ENCODE measurements at regions not wholly inside any gene's neighbourhood (a gene's known extent, or its start where the extent isn't known, plus 50 kb on each side); places are given as distances from the start of the nearest gene placed in this dataset.

DNA sequence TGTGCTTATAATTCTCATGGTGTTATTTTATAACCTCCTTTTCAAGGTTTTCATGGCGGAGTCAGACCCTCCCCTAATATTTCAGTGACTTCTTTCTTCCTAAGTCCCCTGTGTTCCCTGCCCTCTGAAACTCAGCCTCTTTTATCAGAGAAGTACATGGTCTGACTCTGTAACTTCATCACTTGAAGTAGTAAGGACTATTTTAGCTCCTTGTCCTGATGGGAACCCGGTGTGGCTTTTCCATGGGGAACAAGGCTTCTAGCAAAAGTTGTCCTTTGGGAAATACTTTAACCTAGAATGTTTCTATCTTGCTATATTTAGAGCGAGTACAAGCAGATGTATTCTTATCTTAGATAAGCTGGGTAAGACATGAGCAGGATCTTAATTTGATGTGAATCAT is 117.5 kb downstream of the TRIB2 start:
- TF ChIP-seq, protein P1, sequence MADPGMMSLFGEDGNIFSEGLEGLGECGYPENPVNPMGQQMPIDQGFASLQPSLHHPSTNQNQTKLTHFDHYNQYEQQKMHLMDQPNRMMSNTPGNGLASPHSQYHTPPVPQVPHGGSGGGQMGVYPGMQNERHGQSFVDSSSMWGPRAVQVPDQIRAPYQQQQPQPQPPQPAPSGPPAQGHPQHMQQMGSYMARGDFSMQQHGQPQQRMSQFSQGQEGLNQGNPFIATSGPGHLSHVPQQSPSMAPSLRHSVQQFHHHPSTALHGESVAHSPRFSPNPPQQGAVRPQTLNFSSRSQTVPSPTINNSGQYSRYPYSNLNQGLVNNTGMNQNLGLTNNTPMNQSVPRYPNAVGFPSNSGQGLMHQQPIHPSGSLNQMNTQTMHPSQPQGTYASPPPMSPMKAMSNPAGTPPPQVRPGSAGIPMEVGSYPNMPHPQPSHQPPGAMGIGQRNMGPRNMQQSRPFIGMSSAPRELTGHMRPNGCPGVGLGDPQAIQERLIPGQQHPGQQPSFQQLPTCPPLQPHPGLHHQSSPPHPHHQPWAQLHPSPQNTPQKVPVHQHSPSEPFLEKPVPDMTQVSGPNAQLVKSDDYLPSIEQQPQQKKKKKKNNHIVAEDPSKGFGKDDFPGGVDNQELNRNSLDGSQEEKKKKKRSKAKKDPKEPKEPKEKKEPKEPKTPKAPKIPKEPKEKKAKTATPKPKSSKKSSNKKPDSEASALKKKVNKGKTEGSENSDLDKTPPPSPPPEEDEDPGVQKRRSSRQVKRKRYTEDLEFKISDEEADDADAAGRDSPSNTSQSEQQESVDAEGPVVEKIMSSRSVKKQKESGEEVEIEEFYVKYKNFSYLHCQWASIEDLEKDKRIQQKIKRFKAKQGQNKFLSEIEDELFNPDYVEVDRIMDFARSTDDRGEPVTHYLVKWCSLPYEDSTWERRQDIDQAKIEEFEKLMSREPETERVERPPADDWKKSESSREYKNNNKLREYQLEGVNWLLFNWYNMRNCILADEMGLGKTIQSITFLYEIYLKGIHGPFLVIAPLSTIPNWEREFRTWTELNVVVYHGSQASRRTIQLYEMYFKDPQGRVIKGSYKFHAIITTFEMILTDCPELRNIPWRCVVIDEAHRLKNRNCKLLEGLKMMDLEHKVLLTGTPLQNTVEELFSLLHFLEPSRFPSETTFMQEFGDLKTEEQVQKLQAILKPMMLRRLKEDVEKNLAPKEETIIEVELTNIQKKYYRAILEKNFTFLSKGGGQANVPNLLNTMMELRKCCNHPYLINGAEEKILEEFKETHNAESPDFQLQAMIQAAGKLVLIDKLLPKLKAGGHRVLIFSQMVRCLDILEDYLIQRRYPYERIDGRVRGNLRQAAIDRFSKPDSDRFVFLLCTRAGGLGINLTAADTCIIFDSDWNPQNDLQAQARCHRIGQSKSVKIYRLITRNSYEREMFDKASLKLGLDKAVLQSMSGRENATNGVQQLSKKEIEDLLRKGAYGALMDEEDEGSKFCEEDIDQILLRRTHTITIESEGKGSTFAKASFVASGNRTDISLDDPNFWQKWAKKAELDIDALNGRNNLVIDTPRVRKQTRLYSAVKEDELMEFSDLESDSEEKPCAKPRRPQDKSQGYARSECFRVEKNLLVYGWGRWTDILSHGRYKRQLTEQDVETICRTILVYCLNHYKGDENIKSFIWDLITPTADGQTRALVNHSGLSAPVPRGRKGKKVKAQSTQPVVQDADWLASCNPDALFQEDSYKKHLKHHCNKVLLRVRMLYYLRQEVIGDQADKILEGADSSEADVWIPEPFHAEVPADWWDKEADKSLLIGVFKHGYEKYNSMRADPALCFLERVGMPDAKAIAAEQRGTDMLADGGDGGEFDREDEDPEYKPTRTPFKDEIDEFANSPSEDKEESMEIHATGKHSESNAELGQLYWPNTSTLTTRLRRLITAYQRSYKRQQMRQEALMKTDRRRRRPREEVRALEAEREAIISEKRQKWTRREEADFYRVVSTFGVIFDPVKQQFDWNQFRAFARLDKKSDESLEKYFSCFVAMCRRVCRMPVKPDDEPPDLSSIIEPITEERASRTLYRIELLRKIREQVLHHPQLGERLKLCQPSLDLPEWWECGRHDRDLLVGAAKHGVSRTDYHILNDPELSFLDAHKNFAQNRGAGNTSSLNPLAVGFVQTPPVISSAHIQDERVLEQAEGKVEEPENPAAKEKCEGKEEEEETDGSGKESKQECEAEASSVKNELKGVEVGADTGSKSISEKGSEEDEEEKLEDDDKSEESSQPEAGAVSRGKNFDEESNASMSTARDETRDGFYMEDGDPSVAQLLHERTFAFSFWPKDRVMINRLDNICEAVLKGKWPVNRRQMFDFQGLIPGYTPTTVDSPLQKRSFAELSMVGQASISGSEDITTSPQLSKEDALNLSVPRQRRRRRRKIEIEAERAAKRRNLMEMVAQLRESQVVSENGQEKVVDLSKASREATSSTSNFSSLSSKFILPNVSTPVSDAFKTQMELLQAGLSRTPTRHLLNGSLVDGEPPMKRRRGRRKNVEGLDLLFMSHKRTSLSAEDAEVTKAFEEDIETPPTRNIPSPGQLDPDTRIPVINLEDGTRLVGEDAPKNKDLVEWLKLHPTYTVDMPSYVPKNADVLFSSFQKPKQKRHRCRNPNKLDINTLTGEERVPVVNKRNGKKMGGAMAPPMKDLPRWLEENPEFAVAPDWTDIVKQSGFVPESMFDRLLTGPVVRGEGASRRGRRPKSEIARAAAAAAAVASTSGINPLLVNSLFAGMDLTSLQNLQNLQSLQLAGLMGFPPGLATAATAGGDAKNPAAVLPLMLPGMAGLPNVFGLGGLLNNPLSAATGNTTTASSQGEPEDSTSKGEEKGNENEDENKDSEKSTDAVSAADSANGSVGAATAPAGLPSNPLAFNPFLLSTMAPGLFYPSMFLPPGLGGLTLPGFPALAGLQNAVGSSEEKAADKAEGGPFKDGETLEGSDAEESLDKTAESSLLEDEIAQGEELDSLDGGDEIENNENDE (IDR thresholded peaks at IDR 0.05; ENCODE audit: insufficient replicate concordance, low read length): no peak
- TF ChIP-seq, protein P2, sequence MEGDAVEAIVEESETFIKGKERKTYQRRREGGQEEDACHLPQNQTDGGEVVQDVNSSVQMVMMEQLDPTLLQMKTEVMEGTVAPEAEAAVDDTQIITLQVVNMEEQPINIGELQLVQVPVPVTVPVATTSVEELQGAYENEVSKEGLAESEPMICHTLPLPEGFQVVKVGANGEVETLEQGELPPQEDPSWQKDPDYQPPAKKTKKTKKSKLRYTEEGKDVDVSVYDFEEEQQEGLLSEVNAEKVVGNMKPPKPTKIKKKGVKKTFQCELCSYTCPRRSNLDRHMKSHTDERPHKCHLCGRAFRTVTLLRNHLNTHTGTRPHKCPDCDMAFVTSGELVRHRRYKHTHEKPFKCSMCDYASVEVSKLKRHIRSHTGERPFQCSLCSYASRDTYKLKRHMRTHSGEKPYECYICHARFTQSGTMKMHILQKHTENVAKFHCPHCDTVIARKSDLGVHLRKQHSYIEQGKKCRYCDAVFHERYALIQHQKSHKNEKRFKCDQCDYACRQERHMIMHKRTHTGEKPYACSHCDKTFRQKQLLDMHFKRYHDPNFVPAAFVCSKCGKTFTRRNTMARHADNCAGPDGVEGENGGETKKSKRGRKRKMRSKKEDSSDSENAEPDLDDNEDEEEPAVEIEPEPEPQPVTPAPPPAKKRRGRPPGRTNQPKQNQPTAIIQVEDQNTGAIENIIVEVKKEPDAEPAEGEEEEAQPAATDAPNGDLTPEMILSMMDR (IDR thresholded peaks at IDR 0.05; ENCODE audit: control extremely low read depth in 1 of 3, insufficient read depth in 1 of 3, low read depth in 1 of 3, low read length in 3 of 3): no peak
- no peak for TF ChIP-seq YY1 (IDR thresholded peaks at IDR 0.05; ENCODE audit: low read depth, low read length)
- TF ChIP-seq EP300 (IDR thresholded peaks at IDR 0.05; ENCODE audit: borderline replicate concordance in 1 of 2, low read depth in 2 of 2, low read length in 2 of 2): no peak
- no peak for TF ChIP-seq HDAC6 (IDR thresholded peaks at IDR 0.05; ENCODE audit: low read depth, low read length)
- TF ChIP-seq SP1 (IDR thresholded peaks at IDR 0.05; ENCODE audit: low read depth, low read length): no peak
- no peak for TF ChIP-seq EZH2 (IDR thresholded peaks at IDR 0.05; ENCODE audit: low read depth, low read length, severe bottlenecking)
- no peak for TF ChIP-seq POLR2A (IDR thresholded peaks at IDR 0.05; ENCODE audit: control extremely low read depth in 1 of 2, low read depth in 2 of 2, low read length in 2 of 2)
- TF ChIP-seq, protein P3, sequence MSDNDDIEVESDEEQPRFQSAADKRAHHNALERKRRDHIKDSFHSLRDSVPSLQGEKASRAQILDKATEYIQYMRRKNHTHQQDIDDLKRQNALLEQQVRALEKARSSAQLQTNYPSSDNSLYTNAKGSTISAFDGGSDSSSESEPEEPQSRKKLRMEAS (IDR thresholded peaks at IDR 0.05): no peak
- TF ChIP-seq CEBPB (IDR thresholded peaks at IDR 0.05; ENCODE audit: low read depth, low read length): no peak
- TF ChIP-seq ZNF274 (IDR thresholded peaks at IDR 0.05; ENCODE audit: borderline replicate concordance, extremely low read depth, low read length): no peak
- no peak for TF ChIP-seq EGR1 (IDR thresholded peaks at IDR 0.05; ENCODE audit: borderline replicate concordance, low read depth, low read length)
- no peak for TF ChIP-seq NRF1 (IDR thresholded peaks at IDR 0.05; ENCODE audit: low read depth, low read length)
- TF ChIP-seq SRF (IDR thresholded peaks at IDR 0.05; ENCODE audit: low read depth, low read length): no peak

Data from H1 (cell line).